Activated CD4-positive, alpha-beta T cell treated with anti-CD3 and anti-CD28 coated beads, Interleukin-2, Interleukin-4, amounts not matched to agents 100 ng/mL and 50 ng/mL, durations not matched to agents 16 hours and 8 hours (primary cell): ENCODE measurements at regions not wholly inside any gene's neighbourhood (a gene's known extent, or its start where the extent isn't known, plus 50 kb on each side); places are given as distances from the start of the nearest gene placed in this dataset.

Experiments used
- DNase-seq: peaks from one replicate; pipeline ENCODE4 v3.0.0-alpha.2; 2020; ENCODE audit warnings: low spot score

- no peak for DNase-seq
These were observed 1676.1 kb upstream of the TENM3 start for GRCh38 chr4:180567080-180567479.

DNA sequence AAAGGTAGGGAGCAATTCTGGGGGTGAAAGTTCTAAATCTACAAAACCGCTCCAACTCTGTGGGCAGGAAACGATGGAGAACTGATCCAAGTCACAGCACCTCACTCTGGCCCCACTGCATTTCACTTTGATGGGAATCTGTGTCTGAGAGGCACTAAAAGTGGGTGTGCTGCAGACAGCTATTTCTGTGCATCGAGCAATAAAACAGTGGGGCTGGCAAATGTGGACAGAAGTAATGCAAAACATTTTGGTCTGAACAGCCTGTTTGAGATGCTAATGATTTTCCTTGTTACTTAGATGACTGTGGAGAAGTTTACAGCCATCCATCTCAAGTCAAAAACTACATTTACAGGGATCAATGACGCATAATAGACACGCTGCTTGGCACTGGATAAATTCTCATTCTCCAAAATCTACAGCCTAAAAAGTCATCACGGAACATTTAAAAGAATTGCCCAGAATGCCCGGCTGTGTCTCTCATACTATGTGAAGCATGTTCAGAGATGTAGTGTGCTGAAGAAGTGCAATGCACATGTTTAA lies 1671.6 kb upstream of the TENM3 start:
- no peak for DNase-seq

- DNase-seq: no peak
These were observed 1665.0 kb upstream of the TENM3 start for GRCh38 chr4:180578175-180578574.

DNA sequence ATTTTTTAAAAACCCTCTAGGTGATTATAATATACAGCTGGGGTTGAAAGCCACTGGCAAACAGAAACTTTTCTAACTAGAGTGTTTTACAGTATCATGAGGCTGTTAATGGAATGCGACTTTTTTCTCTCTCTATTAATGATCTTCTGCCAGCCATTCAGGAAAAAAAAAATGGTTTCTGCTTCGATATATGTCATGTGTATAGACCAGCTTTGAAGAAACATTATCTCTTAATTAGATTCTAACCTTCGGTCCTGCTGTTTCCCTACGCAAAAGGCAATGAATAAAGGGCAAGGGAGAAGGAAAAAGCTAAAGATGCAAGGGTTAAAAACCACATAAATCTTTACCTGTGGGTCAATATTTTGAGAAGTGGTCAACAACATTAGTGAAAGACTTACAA lies 1662.1 kb upstream of the TENM3 start:
- DNase-seq: no peak

GRCh38 chr4:180587379-180587778 lies 1655.8 kb upstream of the TENM3 start:
- DNase-seq: no peak

- DNase-seq: no peak
These were observed 1653.6 kb upstream of the TENM3 start for GRCh38 chr4:180589575-180589974.

- DNase-seq: no peak
These were observed 1646.2 kb upstream of the TENM3 start for GRCh38 chr4:180596888-180597483.

- no peak for DNase-seq
These were observed 1644.9 kb upstream of the TENM3 start for GRCh38 chr4:180598281-180598680.

DNA sequence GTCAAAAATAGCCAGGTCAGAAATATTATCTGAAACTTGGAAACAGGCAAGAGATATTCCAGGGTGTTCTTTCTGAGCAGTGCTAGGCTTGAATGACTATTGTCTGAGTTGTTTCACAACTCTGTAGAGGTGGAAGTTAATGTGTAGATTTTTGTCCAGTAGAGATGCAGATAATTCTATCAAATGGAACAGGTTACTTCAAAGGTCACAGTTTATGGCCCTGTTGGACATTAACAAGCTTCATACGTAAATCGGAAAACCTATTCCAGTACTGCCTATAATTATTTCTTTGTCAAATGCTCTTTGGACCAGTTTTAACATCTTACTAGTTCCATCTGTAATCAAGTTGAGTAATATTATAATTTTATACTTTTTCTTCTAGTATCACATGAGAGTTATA lies 1639.4 kb upstream of the TENM3 start:
- no peak for DNase-seq

- no peak for DNase-seq
These were observed 1632.9 kb upstream of the TENM3 start for GRCh38 chr4:180610324-180610723.

DNA sequence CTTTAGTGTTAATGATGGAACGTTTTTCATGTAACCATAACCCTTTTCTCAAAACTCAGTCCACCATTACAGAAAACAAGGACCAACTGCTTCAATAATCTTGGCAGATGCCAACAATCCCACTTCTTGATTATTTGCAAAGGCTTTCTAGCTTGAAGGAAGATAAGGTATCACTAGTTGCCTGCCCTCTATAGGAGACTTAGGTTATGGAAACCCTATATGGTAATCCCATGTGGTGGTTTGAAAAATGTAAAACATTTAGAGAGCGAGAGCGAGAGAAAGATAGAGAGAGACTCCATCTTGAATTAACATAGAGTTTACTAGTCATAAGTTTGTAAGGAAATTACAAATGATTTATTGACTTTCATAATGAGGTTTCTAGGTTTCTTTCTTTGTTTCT lies 1627.5 kb upstream of the TENM3 start:
- DNase-seq: no peak

DNA sequence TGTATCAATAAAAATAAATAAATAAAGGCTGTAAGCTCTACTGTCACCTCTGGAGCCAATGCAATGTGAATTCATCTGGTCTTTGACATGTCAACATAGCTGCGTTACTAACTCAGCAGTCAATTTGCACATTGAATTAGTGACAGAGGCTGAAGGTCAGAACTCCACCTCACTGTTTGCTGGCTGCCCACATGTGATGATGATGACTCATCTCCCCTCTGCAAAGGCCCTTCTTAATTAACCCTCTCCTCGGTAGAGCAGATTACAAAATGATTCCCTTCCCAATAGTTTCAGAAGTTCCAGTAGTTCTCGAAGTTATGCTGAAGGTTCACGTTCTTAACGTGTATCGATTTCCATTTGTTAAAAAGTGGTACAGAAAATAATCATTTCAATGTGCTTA lies 1626.0 kb upstream of the TENM3 start:
- DNase-seq: no peak

DNA sequence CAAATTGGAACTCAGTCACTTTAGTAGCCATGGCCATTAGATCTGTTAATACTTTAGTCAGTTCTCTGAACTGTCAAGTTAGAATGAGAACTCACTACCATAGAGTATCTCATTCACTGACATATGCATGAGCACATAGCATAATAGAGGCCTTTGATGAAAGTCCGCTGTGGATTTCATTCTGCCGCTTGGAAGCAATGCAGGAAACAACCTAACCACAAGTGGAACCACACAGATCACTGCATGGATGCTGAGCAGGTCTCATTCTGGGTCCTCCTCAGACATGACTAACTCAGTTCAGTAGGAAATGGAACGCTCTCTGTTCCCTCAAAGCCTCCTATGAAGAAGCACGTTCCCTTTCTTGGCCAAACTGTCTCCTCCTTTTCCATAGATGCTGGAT lies 1624.8 kb upstream of the TENM3 start:
- no peak for DNase-seq

DNA sequence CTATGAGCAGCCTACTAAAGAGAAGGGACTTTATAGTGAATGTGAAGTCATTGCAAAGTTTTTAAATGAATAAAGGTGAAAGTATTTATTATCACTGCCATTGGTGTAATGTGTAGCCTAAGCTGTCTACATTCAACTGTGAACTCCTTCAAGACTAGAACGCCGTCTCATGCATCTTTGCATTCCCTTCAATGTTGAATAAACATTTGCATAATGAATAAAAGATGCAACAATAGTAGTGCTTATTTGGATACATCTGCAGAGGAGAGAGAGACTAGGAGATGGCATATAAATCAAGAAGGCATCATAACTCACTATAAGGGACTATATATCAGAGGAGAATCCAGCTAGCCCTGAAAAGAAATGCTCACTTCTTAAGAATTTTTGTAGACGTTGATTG lies 1623.8 kb upstream of the TENM3 start:
- DNase-seq: no peak

DNA sequence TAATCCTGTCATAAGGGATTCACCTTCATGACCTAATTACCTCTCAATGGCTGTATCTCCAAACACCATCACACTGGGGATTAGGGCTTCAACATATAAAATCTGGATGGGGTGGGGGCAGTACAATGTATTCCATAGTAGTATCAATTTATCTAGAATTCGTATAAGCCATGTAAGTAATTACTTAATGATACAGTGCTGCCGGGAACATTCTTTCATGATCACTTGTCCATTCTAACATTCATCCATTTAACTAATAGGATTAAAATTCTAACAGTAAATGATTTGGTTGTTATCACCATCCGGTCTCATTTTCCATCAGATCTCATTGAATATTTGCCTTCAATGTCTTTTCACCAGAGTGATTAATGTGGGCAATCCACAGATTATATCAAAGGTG lies 1620.9 kb upstream of the TENM3 start:
- DNase-seq: no peak

DNA sequence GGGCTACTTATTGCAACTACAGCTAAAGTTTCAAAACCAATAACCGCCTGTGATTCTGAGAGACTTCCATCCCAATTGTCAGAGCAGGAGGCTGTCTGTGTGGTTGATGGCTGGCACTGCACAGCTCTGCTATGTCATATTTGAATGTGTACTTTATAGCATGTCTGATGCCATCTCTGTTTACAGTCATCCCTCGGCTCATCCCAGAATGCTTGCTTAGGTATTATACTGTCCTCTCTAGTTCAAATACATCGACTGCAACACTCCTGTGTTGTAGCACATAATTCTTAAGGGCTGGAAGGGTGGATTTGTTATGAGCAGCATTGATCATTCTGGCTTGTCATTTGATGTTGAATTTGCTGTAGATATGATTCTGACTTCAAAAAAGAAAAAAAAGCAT lies 1617.5 kb upstream of the TENM3 start:
- no peak for DNase-seq

DNA sequence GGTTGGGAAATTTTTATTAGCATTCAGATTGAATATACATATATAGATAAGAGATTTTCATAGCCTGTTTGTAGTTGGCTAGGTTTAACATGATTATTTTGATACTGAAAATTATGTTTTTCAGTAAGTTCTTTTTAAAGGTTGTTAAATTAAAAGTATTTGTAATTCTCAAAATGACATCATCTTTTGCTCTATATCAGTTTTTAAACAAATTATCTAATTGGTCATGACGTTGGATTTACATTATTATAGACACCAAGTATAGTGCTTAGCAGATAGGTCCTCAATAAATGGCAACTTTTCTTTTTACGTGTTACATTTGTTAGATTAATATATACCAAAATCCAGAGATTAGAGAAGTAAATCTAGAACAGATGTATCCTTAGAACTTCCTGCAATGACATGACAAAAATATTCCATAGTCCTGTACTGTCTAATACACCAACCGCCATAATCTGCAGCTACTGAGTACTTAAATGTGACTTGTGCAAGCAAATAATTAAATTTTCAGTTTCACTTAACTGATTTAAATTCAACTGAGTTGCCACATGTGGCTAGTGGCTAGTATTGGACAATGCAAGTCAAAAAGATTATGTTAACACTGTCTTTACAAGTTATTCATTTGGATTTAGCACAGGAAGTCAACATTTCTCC lies 1613.1 kb upstream of the TENM3 start:
- DNase-seq: no peak

DNA sequence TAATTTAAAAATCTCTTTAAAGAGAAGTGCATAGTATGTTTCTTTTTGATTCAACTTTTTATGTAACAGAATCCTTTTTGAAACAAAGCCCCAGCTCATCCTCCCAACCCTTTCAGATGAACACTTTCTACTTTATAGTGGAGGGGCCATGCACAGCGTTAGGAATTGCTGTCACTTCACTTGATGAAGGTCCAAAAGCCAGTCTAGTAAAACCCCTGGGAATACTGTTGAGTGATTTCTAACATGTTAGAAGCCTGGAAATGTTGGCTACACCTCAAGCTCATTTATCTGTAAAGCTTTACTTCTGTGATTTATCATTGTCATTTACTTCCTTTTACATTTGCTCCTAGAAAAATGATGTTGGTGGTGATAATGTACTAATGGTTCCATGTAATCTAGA lies 1608.9 kb upstream of the TENM3 start:
- DNase-seq: no peak

DNA sequence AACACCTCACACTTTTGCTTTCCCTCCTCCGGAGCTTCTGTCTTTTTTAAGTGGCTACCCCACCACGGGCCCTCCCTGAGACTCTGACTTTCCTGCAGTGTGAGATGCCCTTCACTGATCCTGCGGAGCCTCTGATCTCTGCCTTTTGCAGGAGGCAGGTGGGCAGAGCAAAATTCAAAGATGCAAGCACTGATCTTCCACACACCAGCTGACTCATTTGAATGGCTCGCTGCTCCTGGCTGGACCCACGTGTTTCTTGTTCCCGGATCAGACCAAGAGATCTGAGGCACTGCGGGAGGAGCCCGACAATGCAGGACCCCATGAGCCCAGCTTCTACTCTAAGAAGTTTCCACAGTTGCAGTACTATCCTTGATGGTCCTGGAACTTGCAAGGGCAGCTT lies 1607.9 kb upstream of the TENM3 start:
- DNase-seq: no peak

DNA sequence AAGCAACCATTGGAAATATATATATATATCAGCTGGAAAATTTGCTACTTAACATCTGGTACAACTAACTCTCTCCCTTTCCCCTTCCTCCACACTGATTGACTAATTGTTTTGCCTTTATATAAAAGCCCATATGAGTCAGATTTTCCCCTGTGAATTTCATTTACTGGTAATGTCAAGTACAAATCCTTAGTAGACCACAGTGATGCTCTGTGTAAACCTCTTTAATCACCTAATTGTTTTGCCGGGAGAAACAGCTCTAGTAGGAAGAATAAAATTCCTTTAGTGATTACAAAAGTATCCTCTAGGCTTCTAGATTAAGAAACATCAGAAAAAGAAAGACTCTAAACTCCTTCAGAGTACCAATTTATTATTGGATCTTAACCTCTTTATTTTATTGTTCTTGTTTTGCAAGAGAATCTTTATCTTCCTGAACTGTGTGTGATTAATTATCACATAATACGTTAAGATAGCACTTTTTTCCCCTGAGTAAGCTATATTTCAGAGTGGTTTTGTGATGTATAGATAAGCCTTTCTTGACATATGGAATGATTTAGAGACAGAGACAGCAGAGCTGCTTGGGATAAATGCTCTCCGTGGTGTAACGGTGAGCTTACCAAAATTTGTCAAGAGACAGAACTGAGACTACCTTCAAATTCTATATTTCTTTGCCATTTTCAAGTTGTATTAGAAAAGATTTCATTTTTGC lies 1606.4 kb upstream of the TENM3 start:
- DNase-seq: no peak

- no peak for DNase-seq
These were observed 1605.6 kb upstream of the TENM3 start for GRCh38 chr4:180637616-180638015.

DNA sequence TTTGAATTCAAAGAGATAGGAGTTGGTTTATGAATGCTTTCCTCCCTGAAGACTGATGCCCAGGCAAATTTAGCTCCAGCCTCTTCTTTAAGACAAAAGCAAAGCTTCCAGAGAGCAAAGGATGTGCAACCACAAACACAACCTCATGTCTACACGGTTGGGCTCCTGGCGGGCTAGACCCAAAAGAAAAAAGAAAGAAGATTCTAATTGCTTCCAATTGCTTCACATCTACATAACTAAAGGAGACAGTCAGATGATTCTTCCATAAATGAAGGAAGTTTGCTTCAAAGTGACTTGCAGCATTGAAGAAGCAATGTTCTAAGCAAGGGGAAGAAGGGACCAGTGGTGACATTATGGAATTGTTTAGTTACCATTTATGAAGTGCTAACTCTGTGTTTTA lies 1603.0 kb upstream of the TENM3 start:
- DNase-seq: no peak

- DNase-seq: no peak
These were observed 1601.7 kb upstream of the TENM3 start for GRCh38 chr4:180641495-180641894.
